GM18873 (cell line): ENCODE measurements at regions not wholly inside any gene's neighbourhood (a gene's known extent, or its start where the extent isn't known, plus 50 kb on each side); places are given as distances from the start of the nearest gene placed in this dataset.
"Not testable (repeated sequence)": the region's sequence is repeated elsewhere in the genome, so short reads cannot be mapped to it uniquely, and the experiment has no call there.

ENCODE experiments used
- ATAC-seq: cut with Tn5 transposase; IDR thresholded peaks from one replicate; pipeline ENCODE4 v1.9.1; 2021; ENCODE audit warnings: mild to moderate bottlenecking, moderate library complexity, moderate number of reproducible peaks; ENCODE audit not compliant: unreplicated experiment, low FRiP score

DNA sequence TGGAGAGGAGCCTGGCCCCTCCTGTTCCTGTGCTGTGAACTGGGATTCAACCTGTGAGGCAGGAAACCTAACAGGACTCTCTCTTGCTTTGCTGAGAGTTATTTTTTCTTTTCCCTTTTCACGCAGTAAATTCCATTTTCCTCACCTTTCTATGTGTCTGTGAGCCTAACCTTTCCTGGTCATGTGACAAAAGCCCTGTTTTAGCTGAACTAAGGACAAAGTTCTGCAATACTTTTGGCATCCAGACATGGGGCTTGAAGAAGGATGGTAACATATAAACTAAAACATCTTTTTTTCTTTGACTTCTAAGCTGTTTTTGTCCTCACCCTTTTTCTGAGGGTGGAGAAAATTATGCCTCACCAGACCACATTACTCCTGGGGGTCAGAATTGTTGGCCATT is 368.5 kb downstream of the HTR1B start:
- no peak for ATAC-seq

- ATAC-seq, result no peak
These were observed 370.3 kb downstream of the HTR1B start for GRCh38 chr6:77092971-77093370.

- ATAC-seq, result no peak
These were observed 373.5 kb downstream of the HTR1B start for GRCh38 chr6:77089776-77090175.

- not testable (repeated sequence) for ATAC-seq
These were observed 375.4 kb downstream of the HTR1B start for GRCh38 chr6:77087794-77088318.

DNA sequence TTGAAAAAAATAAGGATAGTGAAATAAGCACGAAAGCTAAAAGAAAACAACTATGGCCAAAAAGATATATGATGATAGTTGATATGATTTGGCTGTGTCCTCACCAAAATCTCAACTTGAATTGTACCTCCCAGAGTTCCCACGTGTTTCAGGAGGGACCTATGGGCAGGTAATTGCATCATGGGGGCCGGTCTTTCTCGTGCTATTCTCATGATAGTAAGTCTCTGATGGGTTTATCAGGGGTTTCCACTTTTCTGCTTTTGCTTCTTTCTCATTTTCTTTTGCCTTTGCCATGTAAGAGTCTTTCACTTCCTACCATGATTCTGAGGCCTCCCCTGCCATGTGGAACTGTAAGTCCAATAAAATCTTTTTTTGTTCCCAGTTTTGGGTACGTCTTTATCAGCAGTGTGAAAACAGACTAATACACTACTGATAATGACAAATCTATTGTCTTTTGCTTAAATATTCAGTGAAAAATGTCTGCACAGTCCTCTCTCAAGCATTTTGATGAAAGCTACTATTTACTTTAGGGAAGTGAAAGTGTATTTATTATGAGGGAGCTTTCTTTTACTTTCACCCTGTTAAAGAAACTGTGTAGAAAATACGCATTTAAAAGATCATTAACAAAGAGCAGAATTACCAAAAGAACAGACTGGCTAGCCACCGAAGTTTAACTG is 389.1 kb downstream of the HTR1B start:
- ATAC-seq, result no peak

GRCh38 chr6:77073410-77073760 is 389.9 kb downstream of the HTR1B start:
- ATAC-seq, result no peak

GRCh38 chr6:77072694-77073409 is 390.4 kb downstream of the HTR1B start:
- no peak for ATAC-seq

GRCh38 chr6:77063494-77063893 is 399.8 kb downstream of the HTR1B start:
- no peak for ATAC-seq

GRCh38 chr6:77055711-77056110 is 407.6 kb downstream of the HTR1B start:
- no peak for ATAC-seq

DNA sequence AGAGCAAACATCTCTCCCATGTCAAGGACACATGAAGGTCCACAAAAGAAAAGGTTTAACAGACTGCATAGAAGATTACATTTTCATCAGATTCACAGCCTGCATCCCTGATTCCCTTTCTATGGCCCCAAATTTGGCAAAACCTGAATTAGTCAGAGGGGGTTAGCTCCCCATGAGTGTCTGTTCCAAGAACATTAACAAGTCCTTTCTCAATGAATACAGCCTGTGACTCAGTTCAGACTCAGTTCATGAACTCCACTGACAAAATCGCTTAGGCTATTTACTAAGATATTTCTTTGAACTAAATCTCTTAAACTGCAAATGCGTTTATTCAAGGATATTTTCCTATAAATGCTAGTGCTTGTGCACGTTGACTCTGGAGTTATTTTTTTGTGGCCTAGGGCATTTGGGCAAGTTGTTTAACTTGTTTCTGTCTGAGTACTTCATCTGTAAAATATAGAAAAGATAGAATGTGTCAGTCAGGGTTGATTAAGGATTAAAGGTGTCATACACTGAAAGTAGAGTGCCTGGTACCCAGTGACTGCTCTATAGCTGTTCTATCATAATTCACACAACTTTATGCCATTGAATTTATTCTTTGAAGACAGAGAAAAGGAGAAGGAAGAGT is 422.6 kb downstream of the HTR1B start:
- no peak for ATAC-seq

- ATAC-seq, result no peak
These were observed 424.5 kb downstream of the HTR1B start for GRCh38 chr6:77038807-77039206.

GRCh38 chr6:77037439-77037838 is 425.9 kb downstream of the HTR1B start:
- ATAC-seq, result no peak

GRCh38 chr6:77036400-77036799 is 426.9 kb downstream of the HTR1B start:
- ATAC-seq, result no peak

- no peak for ATAC-seq
These were observed 429.1 kb downstream of the HTR1B start for GRCh38 chr6:77034161-77034560.

- no peak for ATAC-seq
These were observed 432.2 kb downstream of the HTR1B start for GRCh38 chr6:77030929-77031674.

GRCh38 chr6:77026341-77026740 is 436.9 kb downstream of the HTR1B start:
- no peak for ATAC-seq

DNA sequence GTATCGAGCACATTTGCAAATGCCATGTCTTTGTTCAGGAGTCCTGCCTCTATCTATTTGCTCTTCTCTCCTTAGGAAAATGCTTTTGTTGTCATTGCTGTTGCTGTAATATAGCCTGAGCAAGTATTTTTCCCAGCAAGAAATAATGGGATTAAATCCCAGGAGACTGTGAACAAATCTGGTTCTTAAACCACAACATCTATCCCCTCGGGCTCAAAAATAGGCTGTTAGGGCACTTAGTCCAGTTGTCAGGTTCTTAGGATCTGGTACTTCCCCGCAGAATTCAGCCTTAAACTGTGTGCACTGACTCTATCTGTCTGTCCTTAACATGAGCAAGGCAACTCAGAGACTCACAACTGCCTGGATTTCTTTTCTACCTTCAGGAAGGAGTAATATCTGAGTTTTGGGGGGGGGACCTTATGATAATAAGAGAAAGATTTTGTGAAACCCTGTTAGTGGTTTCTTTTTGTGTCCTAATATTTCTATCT is 437.5 kb downstream of the HTR1B start:
- no peak for ATAC-seq

GRCh38 chr6:77021778-77022177 is 441.5 kb downstream of the HTR1B start:
- no peak for ATAC-seq

DNA sequence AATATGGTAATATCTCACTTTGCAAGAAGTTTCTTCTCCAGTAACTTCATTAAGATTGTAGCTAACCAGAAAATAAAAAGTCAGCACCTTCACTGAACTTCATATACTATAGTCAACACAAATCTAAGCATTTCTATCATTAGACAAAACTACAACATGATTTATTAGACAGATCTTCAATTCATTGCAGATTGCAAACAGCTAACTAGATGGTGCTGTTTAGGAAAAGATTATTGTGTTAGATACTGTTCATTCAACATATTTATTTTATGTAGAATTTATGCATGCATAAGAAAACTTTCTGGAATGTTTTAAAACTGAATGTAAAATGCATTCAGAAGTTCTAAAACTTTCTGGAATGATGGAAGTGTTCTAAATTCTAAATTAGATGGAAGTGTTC is 442.1 kb downstream of the HTR1B start:
- no peak for ATAC-seq

- no peak for ATAC-seq
These were observed 444.2 kb downstream of the HTR1B start for GRCh38 chr6:77019081-77019480.

- ATAC-seq, result no peak
These were observed 445.8 kb downstream of the HTR1B start for GRCh38 chr6:77017537-77017936.
